ENCODE measurements at regions not wholly inside any gene's neighbourhood (a gene's known extent, or its start where the extent isn't known, plus 50 kb on each side); places are given as distances from the start of the nearest gene placed in this dataset.

- Histone ChIP-seq H3K4me1 (ENCODE audit: control extremely low read depth in 1 of 4, control insufficient read depth in 4 of 4, insufficient read depth in 4 of 4, low read length in 3 of 4) (no peaks in the 10 kb centered on the region), H3K27me3 (replicated peaks in 2 of 5; ENCODE audit: control insufficient read depth in 4 of 5, insufficient read depth in 5 of 5, low read length in 4 of 5) (peaks cover 0 to 3% (median 0%) of the 10 kb centered on the region in 5 experiments), H3K4me3 (ENCODE audit: control insufficient read depth in 1 of 7, extremely low read depth in 1 of 7, insufficient read depth in 4 of 7, low read depth in 2 of 7, low read length in 6 of 7) (no peak overlapping the region), H3K9me3 (ENCODE audit: control extremely low read depth in 1 of 5, control insufficient read depth in 4 of 5, insufficient read depth in 2 of 5, low read depth in 1 of 5, low read length in 4 of 5) (no peaks in the 10 kb centered on the region), H3K36me3 (ENCODE audit: control insufficient read depth in 4 of 4, insufficient read depth in 4 of 4, low read length in 3 of 4) (no peaks in the 10 kb centered on the region), H3K27ac (ENCODE audit: insufficient read depth in 1 of 2, low read depth in 1 of 2, low read length in 2 of 2, poor library complexity in 1 of 2, severe bottlenecking in 2 of 2) (no peak overlapping the region)
- ChIA-PET POLR2A (no interaction called here), CTCF (no interaction called here)
- 52% methylated on average over 3 of the region's 3 CpGs for WGBS (ENCODE audit: insufficient coverage)
- DNase-seq, result no peak
Measured at GRCh38 chr20:39886650-39887190, 802.3 kb downstream of the MAFB start.

- CTCF ChIA-PET, result no interaction called here
- peak; percentile 21 to 46 (median 26) for DNase-seq
- Histone ChIP-seq H3K27me3 (replicated peaks in 2 of 5; ENCODE audit: control insufficient read depth in 4 of 5, insufficient read depth in 5 of 5, low read length in 4 of 5) (peaks cover 0 to 3% (median 0%) of the 10 kb centered on the region in 5 experiments), H3K36me3 (ENCODE audit: control insufficient read depth in 4 of 4, insufficient read depth in 4 of 4, low read length in 3 of 4) (no peaks in the 10 kb centered on the region), H3K4me3 (ENCODE audit: control insufficient read depth in 1 of 7, extremely low read depth in 1 of 7, insufficient read depth in 4 of 7, low read depth in 2 of 7, low read length in 6 of 7) (no peak overlapping the region), H3K9me3 (ENCODE audit: control extremely low read depth in 1 of 5, control insufficient read depth in 4 of 5, insufficient read depth in 2 of 5, low read depth in 1 of 5, low read length in 4 of 5) (no peaks in the 10 kb centered on the region), H3K4me1 (ENCODE audit: control extremely low read depth in 1 of 4, control insufficient read depth in 4 of 4, insufficient read depth in 4 of 4, low read length in 3 of 4) (no peaks in the 10 kb centered on the region), H3K27ac (ENCODE audit: insufficient read depth in 1 of 2, low read depth in 1 of 2, low read length in 2 of 2, poor library complexity in 1 of 2, severe bottlenecking in 2 of 2) (no peak overlapping the region)
- 53% methylated on average over 6 of the region's 7 CpGs for WGBS (ENCODE audit: insufficient coverage)
- POLR2A ChIA-PET, result no interaction called here
Measured at GRCh38 chr20:39885975-39886649, 802.9 kb downstream of the MAFB start.

- no peaks in the 10 kb centered on the region for H3K36me3 ChIP-seq (ENCODE audit: control insufficient read depth in 4 of 4, insufficient read depth in 4 of 4, low read length in 3 of 4)
- no peak overlapping the region for H3K4me3 ChIP-seq (ENCODE audit: control insufficient read depth in 1 of 7, extremely low read depth in 1 of 7, insufficient read depth in 4 of 7, low read depth in 2 of 7, low read length in 6 of 7)
- no peak overlapping the region for H3K27ac ChIP-seq (ENCODE audit: insufficient read depth in 1 of 2, low read depth in 1 of 2, low read length in 2 of 2, poor library complexity in 1 of 2, severe bottlenecking in 2 of 2)
- ChIA-PET POLR2A (no interaction called here), CTCF (interaction anchor here (1.1 kb wide), 1 partner anchor 9 kb away, joined by 3 read pairs; no protein-coding TSS in a partner anchor)
- no peak for DNase-seq
- WGBS (ENCODE audit: insufficient coverage), result 57% methylated on average over 1 of the region's 1 CpG
- H3K9me3 ChIP-seq (ENCODE audit: control extremely low read depth in 1 of 5, control insufficient read depth in 4 of 5, insufficient read depth in 2 of 5, low read depth in 1 of 5, low read length in 4 of 5), result no peaks in the 10 kb centered on the region
- H3K4me1 ChIP-seq (ENCODE audit: control extremely low read depth in 1 of 4, control insufficient read depth in 4 of 4, insufficient read depth in 4 of 4, low read length in 3 of 4), result no peaks in the 10 kb centered on the region
- peaks cover 0 to 3% (median 0%) of the 10 kb centered on the region in 5 experiments for H3K27me3 ChIP-seq (replicated peaks in 2 of 5; ENCODE audit: control insufficient read depth in 4 of 5, insufficient read depth in 5 of 5, low read length in 4 of 5)
Measured at GRCh38 chr20:39882806-39883205, 806.2 kb downstream of the MAFB start.

- H3K4me3 ChIP-seq (ENCODE audit: control insufficient read depth in 1 of 7, extremely low read depth in 1 of 7, insufficient read depth in 4 of 7, low read depth in 2 of 7, low read length in 6 of 7), result no peak overlapping the region
- H3K27ac ChIP-seq (ENCODE audit: insufficient read depth in 1 of 2, low read depth in 1 of 2, low read length in 2 of 2, poor library complexity in 1 of 2, severe bottlenecking in 2 of 2), result no peak overlapping the region
- no peaks in the 10 kb centered on the region for H3K9me3 ChIP-seq (ENCODE audit: control extremely low read depth in 1 of 5, control insufficient read depth in 4 of 5, insufficient read depth in 2 of 5, low read depth in 1 of 5, low read length in 4 of 5)
- peak; percentile 1 to 2 (median 1) for DNase-seq
- H3K36me3 ChIP-seq (ENCODE audit: control insufficient read depth in 4 of 4, insufficient read depth in 4 of 4, low read length in 3 of 4), result no peaks in the 10 kb centered on the region
- peaks cover 0 to 5% (median 0%) of the 10 kb centered on the region in 5 experiments for H3K27me3 ChIP-seq (replicated peaks in 2 of 5; ENCODE audit: control insufficient read depth in 4 of 5, insufficient read depth in 5 of 5, low read length in 4 of 5)
- H3K4me1 ChIP-seq (ENCODE audit: control extremely low read depth in 1 of 4, control insufficient read depth in 4 of 4, insufficient read depth in 4 of 4, low read length in 3 of 4), result no peaks in the 10 kb centered on the region
- ChIA-PET POLR2A (no interaction called here), CTCF (no interaction called here)
- WGBS (ENCODE audit: insufficient coverage), result 95% methylated on average over 3 of the region's 4 CpGs
Measured at GRCh38 chr20:39880890-39881289, 808.1 kb downstream of the MAFB start.

- no peak for DNase-seq
- Histone ChIP-seq H3K36me3 (ENCODE audit: control insufficient read depth in 4 of 4, insufficient read depth in 4 of 4, low read length in 3 of 4) (no peaks in the 10 kb centered on the region), H3K4me1 (ENCODE audit: control extremely low read depth in 1 of 4, control insufficient read depth in 4 of 4, insufficient read depth in 4 of 4, low read length in 3 of 4) (no peaks in the 10 kb centered on the region), H3K27ac (ENCODE audit: insufficient read depth in 1 of 2, low read depth in 1 of 2, low read length in 2 of 2, poor library complexity in 1 of 2, severe bottlenecking in 2 of 2) (no peak overlapping the region), H3K27me3 (replicated peaks in 2 of 5; ENCODE audit: control insufficient read depth in 4 of 5, insufficient read depth in 5 of 5, low read length in 4 of 5) (peaks cover 0 to 5% (median 0%) of the 10 kb centered on the region in 5 experiments), H3K9me3 (ENCODE audit: control extremely low read depth in 1 of 5, control insufficient read depth in 4 of 5, insufficient read depth in 2 of 5, low read depth in 1 of 5, low read length in 4 of 5) (no peaks in the 10 kb centered on the region), H3K4me3 (ENCODE audit: control insufficient read depth in 1 of 7, extremely low read depth in 1 of 7, insufficient read depth in 4 of 7, low read depth in 2 of 7, low read length in 6 of 7) (no peak overlapping the region)
- CTCF ChIA-PET, result no interaction called here
- WGBS (ENCODE audit: insufficient coverage), result no CpG with 5 or more reads among the region's 2 CpGs
- POLR2A ChIA-PET, result no interaction called here
Measured at GRCh38 chr20:39879296-39879695, 809.7 kb downstream of the MAFB start.

- peaks cover 0 to 5% (median 0%) of the 10 kb centered on the region in 5 experiments for H3K27me3 ChIP-seq (replicated peaks in 2 of 5; ENCODE audit: control insufficient read depth in 4 of 5, insufficient read depth in 5 of 5, low read length in 4 of 5)
- CTCF ChIA-PET, result no interaction called here
- H3K27ac ChIP-seq (ENCODE audit: insufficient read depth in 1 of 2, low read depth in 1 of 2, low read length in 2 of 2, poor library complexity in 1 of 2, severe bottlenecking in 2 of 2), result no peak overlapping the region
- no CpG with 5 or more reads among the region's 2 CpGs for WGBS (ENCODE audit: insufficient coverage)
- POLR2A ChIA-PET, result no interaction called here
- H3K4me1 ChIP-seq (ENCODE audit: control extremely low read depth in 1 of 4, control insufficient read depth in 4 of 4, insufficient read depth in 4 of 4, low read length in 3 of 4), result no peaks in the 10 kb centered on the region
- no peaks in the 10 kb centered on the region for H3K9me3 ChIP-seq (ENCODE audit: control extremely low read depth in 1 of 5, control insufficient read depth in 4 of 5, insufficient read depth in 2 of 5, low read depth in 1 of 5, low read length in 4 of 5)
- H3K4me3 ChIP-seq (ENCODE audit: control insufficient read depth in 1 of 7, extremely low read depth in 1 of 7, insufficient read depth in 4 of 7, low read depth in 2 of 7, low read length in 6 of 7), result no peak overlapping the region
- no peaks in the 10 kb centered on the region for H3K36me3 ChIP-seq (ENCODE audit: control insufficient read depth in 4 of 4, insufficient read depth in 4 of 4, low read length in 3 of 4)
- no peak for DNase-seq
Measured at GRCh38 chr20:39878809-39879208, 810.2 kb downstream of the MAFB start.

- Histone ChIP-seq H3K27me3 (replicated peaks in 2 of 5; ENCODE audit: control insufficient read depth in 4 of 5, insufficient read depth in 5 of 5, low read length in 4 of 5) (peaks cover 0 to 5% (median 0%) of the 10 kb centered on the region in 5 experiments), H3K9me3 (ENCODE audit: control extremely low read depth in 1 of 5, control insufficient read depth in 4 of 5, insufficient read depth in 2 of 5, low read depth in 1 of 5, low read length in 4 of 5) (no peaks in the 10 kb centered on the region), H3K4me3 (ENCODE audit: control insufficient read depth in 1 of 7, extremely low read depth in 1 of 7, insufficient read depth in 4 of 7, low read depth in 2 of 7, low read length in 6 of 7) (no peak overlapping the region), H3K27ac (ENCODE audit: insufficient read depth in 1 of 2, low read depth in 1 of 2, low read length in 2 of 2, poor library complexity in 1 of 2, severe bottlenecking in 2 of 2) (no peak overlapping the region), H3K36me3 (ENCODE audit: control insufficient read depth in 4 of 4, insufficient read depth in 4 of 4, low read length in 3 of 4) (no peaks in the 10 kb centered on the region), H3K4me1 (ENCODE audit: control extremely low read depth in 1 of 4, control insufficient read depth in 4 of 4, insufficient read depth in 4 of 4, low read length in 3 of 4) (no peaks in the 10 kb centered on the region)
- CTCF ChIA-PET, result no interaction called here
- DNase-seq, result no peak
- POLR2A ChIA-PET, result no interaction called here
- 83% methylated on average over 1 of the region's 2 CpGs for WGBS (ENCODE audit: insufficient coverage)
Measured at GRCh38 chr20:39878320-39878719, 810.7 kb downstream of the MAFB start.

Data from common myeloid progenitor, CD34-positive (primary cell).